GM19395 (cell line): ENCODE measurements at regions not wholly inside any gene's neighbourhood (a gene's known extent, or its start where the extent isn't known, plus 50 kb on each side); places are given as distances from the start of the nearest gene placed in this dataset.
"Not testable (repeated sequence)": the region's sequence is repeated elsewhere in the genome, so short reads cannot be mapped to it uniquely, and the experiment has no call there.

Source experiments
- ATAC-seq: cut with Tn5 transposase; IDR thresholded peaks from one replicate; pipeline ENCODE4 v1.9.1; 2021; ENCODE audit warnings: mild to moderate bottlenecking, moderate library complexity; ENCODE audit not compliant: unreplicated experiment

DNA sequence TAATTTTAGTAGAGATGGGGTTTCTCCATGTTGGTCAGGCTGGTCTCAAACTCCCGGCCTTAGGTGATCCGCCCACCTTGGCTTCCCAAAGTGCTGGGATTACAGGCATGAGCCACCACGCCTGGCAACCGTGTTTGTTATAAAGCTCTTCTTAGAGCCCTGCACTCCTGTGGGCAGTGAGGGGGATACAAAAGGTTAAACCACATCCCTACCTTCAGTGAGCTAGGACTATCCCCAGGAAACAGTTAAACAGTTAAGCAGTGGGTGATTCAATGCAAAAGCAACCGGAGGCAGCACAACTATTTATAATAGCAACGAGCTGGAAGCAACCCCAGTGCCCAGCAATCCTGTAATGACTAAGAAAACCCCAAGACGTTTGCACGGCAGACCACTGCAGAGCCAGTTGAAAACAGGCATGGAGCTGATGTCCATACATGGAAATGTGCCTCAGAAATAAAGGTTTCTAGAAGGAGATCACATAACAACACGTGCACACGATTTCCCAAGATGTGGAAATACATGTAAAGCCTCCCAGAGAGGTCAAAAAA lies 107.2 kb upstream of the LYZL2 start:
- peak; percentile 89 for ATAC-seq

DNA sequence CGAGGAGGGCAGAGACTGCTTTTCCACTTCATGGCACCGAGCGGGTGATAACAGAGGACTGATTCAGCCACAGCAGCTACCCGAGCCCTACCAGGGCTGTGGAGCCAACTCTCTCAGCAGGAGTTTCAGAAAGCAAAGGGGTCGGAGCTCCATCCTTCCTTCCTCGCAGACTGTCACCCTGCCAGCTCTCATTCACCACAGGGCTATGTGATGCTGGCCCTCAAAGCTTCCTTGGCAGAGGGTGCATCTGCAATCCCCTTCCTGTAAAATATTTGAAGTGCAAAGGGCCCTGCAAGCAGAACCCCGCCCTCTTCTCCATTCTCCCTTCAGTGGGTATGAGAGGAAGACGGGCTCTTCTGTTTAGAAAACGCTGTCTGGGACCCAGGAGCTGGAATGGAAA lies 105.3 kb upstream of the LYZL2 start:
- no peak for ATAC-seq

GRCh38 chr10:30732671-30733070 lies 103.1 kb upstream of the LYZL2 start:
- no peak for ATAC-seq

DNA sequence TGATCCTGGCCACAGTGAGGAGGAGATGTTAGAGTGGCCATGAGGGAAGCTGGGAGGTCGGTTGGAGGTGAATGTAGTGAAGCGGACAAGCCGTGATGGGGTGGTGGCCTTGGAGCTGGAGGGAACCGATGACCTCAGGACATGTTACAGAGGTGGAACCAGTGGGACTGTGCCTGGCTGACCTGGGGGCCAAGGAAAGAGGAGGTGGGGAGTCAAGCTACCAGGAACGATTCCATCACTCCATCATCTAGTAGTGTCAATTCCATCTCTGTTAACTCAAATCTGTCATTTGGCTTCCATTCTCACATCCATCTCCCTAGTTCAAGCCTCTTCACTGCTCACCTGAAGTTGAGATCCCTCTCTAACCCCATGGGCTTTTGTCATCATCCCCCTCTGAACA lies 102.4 kb upstream of the LYZL2 start:
- ATAC-seq = no peak

GRCh38 chr10:30730306-30730705 lies 100.8 kb upstream of the LYZL2 start:
- ATAC-seq = no peak

DNA sequence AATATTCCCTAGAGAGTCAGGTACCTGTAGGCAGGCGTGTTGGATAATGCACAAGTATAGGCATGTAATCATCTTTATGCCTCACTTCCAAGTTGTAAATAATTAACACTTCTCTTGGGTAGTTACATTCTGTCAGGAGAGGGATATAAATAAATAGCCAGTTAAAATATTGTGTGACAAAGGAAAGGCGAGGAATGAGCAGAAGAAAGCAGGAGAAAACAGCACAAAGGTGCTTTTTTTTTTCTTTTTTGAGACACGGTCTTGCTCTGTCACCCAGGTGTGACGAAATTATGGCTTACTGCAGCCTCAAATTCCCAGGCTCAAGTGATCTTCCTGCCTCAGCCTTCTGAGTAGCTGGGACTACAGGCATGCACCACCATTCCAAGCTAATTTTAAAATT lies 99.2 kb upstream of the LYZL2 start:
- ATAC-seq = no peak

DNA sequence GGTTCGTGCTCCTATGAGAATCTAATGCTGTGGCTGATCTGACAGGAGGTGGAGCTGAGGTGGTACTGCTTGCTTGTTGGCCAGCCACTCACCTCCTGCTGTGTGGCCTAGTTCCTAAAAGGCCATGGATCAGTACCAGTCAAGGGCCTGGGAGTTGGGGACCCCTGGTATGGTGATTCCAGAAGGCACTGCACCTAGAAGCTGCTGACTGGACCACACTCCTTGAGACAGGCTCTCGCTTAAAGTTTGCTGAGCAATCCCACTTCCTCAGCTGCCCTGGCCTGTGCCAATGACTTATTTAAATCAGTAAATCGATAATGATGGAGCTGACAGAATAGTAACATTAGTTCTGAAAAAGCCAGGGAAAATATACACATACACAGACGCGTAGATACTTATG lies 98.6 kb upstream of the LYZL2 start:
- ATAC-seq = no peak

DNA sequence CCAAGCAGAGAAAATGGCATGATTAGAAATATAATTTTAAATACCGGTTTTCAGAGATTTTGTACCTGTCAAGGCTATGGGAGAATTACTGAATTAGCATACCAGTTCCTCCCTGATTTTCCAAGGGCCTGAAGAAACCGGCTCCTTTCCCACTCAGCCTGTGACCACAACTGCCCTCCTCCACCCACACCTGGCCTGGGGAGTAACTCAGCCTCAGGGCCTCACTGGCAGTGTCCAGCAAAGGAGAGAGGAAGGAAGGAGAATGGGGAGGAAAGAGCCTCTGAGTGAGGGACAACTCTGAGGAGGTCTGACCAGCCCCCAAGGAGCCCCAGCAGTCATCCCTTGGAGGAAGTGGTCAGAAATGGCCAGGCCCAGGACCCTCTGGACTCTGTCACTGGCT lies 98.0 kb upstream of the LYZL2 start:
- ATAC-seq = no peak

DNA sequence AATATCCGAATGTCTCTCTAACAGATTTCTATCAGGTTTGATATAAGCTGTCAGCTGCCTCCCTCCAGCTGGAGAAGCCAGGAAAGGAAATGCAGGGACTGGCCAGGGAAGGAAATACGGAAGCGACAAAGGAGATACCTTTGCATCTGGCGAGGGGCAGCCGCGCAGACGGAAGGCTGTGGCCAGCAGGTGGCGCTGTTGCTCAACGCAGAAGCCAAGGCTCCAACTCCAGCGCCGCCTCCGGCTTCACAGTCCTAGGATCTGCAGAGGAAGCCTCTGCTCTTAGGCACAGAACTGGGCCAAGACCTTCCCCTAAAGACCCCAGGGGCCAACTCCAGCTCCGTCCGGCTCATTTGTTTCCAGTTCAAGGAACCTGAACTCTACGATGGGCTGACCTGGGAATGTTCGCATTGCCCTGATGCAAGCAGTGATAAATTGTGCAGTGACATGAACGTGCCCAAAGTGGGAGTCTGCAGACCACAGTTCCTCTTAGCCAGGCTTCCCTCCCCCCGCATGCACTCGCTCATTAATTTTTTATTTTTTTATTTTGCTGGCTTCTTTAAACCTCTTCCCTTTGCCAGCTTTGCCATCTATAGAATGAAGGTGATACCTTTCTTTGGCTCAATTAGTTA lies 97.3 kb upstream of the LYZL2 start:
- peak; percentile 91 for ATAC-seq

DNA sequence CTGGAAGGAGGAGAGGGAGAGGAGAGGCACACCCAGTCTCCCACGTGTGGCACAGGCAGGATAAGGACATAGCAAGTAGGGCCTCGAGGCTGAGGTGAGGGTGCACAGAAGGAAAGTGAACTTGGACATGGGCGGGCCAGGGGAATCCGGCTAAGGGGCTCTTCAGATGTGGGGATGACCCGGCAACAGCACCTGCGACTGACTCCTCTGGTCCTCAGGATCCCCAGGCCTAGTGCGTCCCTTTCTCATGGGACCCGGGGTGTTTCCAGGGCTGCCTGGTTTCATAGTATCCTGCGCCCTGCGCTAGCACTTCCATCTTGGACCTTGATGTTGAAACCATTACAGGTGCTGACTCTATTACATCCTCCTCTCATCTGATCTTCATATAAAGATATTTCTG lies 96.1 kb upstream of the LYZL2 start:
- no peak for ATAC-seq

- ATAC-seq = no peak
Measured at GRCh38 chr10:30724296-30724695, 94.7 kb upstream of the LYZL2 start.

DNA sequence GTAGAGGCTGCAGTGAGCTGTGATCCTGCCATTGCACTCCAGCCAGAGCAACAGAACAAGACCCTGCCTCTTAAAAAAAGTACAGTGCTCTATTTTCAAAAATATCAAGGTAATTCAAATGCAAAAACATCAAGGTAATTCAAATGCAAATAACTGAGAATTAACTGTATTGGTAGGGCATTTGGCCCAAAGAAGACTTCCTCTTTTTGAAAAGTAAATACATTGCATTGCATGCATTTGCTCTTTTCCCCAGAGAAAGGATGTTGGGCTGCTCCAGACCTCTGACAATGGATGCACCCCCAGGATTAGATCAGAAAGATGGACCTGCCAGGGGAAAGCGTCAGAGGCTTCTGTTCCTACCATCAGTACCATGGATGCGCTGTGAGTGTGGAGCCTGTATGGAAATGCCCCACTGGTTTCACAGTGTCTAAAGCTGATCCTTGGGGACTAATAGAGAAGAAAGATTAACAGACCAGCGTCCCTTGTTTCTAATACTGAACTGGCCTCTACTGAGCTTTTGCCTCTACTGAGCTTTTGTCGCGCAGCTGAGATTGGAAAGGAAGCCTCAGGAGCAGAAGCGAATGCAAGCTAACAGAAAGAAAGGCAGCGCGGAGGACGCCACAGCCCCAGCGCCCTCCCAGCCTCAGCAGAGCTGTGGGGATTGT lies 93.5 kb upstream of the LYZL2 start:
- no peak for ATAC-seq

DNA sequence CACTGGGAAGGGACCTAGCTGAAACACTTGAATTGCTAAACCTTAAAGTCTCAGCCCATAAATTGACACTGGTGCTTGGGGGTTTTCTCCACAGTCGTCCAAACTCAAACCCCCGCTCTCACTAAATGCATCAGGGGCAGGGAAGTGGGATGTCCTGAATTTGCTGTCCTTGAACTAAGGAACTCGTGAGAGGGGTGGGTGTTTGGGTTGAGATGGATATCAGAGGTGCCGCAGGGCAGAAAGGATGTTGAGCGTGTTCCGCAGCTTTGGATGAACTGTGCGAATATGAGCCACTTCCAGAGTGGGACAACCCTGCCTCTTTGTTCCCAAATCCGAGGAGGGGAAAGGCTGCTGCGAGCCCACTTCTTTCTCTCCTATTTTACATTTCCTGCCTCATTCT lies 90.3 kb upstream of the LYZL2 start:
- no peak for ATAC-seq

DNA sequence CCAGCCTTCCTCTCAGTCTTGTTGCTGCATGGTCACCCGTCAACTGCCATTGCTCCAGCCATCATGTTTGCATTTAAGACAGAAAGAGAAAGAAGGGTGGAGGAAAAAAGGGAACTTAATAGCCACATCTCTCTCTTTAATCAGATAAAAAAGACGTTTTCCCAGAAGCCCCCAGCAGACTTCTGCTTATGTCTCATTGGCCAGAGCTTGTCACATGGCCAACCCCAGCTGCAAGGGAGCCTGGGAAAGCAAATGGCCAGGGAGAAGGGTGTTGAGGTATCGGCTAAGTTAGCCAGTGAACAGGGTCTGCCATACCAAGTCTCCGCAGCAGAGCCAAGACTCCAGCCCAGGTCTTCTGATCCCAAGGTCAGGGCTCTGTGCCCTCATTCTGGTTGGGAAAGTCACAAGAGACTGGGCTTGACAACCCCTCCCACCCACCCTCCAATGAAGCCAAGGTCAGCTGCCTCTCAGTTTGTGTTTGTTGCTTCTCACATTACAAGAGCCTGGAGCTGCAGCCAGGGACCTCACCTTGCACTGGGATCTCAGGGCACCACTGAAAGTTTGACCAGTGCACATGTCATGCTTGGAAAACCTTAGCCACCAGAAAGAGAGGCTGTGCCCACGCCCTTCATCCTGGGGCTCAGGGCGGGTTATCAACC lies 80.3 kb upstream of the LYZL2 start:
- ATAC-seq = no peak

- no peak for ATAC-seq
Measured at GRCh38 chr10:30709229-30709628, 79.7 kb upstream of the LYZL2 start.

DNA sequence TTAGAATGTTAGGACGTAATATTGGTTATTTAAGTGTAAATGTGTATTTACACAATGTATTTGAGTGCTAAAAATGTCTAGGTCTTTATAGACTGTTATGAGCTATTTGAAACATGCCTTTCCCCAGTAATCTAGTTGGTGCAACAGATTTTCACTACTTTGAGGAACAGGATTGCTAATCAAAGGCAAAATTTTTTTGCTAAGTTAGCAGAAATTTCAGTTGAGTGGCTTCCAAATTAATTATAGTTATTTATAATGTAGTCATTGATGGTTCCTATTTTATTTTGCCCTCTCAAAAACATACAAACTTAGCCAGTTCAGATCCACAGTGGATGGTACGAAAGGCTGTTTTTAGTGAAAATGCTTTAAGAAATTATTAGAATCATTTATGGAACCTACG lies 78.7 kb upstream of the LYZL2 start:
- ATAC-seq = no peak

GRCh38 chr10:30706189-30706588 lies 76.6 kb upstream of the LYZL2 start:
- ATAC-seq = not testable (repeated sequence)

DNA sequence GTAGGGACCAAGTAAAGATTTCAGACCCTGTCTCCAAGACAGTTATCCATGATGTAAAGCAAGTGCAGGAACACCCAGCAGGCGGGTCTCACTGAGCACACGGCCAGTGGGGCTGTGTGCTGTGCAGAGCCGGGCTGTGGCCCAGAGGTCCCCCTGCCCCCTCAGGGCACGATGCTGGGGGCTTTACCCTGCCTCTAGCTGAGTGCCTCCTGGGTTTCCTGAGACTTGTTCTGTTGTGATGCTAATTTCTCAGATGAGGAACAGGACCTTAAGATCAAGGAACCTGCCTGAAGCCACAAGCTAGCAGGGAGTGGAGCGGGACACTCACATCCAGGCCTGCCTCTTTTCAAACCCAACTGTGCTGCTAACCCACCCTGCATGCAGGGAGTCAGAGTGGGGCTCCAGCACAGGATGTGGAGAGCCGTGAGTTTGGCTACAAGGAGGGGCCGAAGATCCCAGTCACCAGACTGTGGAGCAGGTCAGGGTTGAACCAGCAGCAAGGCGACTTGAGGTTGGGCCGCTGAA lies 76.1 kb upstream of the LYZL2 start:
- peak; percentile 29 for ATAC-seq

DNA sequence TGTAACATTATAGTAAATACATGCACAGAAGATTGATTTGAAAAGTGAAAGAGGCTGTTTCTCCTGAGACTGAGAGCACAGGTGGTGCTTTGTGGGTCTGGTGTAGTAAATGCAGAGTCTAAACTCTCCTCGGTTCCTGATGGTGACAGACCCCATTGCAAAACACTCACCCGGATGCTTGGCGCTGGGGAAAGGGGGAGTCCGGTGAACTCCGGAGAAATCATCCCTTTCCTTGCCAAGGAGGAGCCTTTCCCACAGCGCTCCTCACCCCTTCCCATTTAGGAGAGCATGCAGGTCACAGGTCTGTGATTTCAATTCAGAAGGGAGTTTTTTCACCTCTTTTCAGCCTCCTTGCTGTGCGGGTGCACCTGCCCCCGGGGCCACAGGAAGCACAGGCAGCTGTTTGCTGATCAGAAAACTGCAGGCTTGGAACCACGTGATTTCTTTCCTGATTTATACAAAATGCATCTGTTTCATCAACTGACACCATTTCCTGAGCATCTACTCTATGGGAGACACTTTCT lies 75.6 kb upstream of the LYZL2 start:
- peak; percentile 60 for ATAC-seq

GRCh38 chr10:30704601-30705100 lies 75.1 kb upstream of the LYZL2 start:
- not testable (repeated sequence) for ATAC-seq

- ATAC-seq = no peak
Measured at GRCh38 chr10:30704026-30704600, 74.6 kb upstream of the LYZL2 start.
